Common myeloid progenitor, CD34-positive (primary cell): ENCODE measurements at regions not wholly inside any gene's neighbourhood (a gene's known extent, or its start where the extent isn't known, plus 50 kb on each side); places are given as distances from the start of the nearest gene placed in this dataset.

Source experiments
- CTCF ChIA-PET: fragments of 350-600 bp; sonication (Branson Sonifier 250); formaldehyde crosslinking; loops from one replicate; lab custom pipeline; 2021; ENCODE audit warnings: antibody characterized with exemption; lab: Charles Lee
- POLR2A ChIA-PET: fragments of 350-600 bp; sonication (Branson Sonifier 250); formaldehyde crosslinking; loops from one replicate; lab custom pipeline; 2021; ENCODE audit warnings: antibody characterized with exemption; lab: Charles Lee
- DNase-seq, 3 donors: peaks; one replicate each; pipeline versions ENCODE4 v3.0.0 to v3.0.0-alpha.2; 2013
- H3K27ac ChIP-seq, 2 experiments: 1 replicate in 1 of 2; 2 replicates in 1 of 2; pipeline ENCODE4 v1.7.0; 2013; ENCODE audit warnings: inconsistent platforms in 2 of 2, low read length in 2 of 2, mild to moderate bottlenecking in 2 of 2, low read depth in 1 of 2, moderate library complexity in 1 of 2; ENCODE audit not compliant: severe bottlenecking in 2 of 2, insufficient read depth in 1 of 2, poor library complexity in 1 of 2
- H3K27me3 ChIP-seq, 5 experiments: replicated peaks in 2 of 5; 1 replicate in 3 of 5; 2 replicates in 2 of 5; pipeline versions ENCODE4 v1.6.1 to v1.7.0; 2013; ENCODE audit warnings: low read length in 4 of 5, mild to moderate bottlenecking in 2 of 5, moderate library complexity in 2 of 5, inconsistent platforms in 1 of 5; ENCODE audit not compliant: insufficient read depth in 5 of 5, control insufficient read depth in 4 of 5
- H3K36me3 ChIP-seq, 4 experiments: 1 replicate in 2 of 4; 2 replicates in 2 of 4; pipeline versions ENCODE4 v1.6.1 to v1.7.0; 2013; ENCODE audit warnings: low read length in 3 of 4, control low read depth in 1 of 4, mild to moderate bottlenecking in 1 of 4; ENCODE audit not compliant: control insufficient read depth in 4 of 4, insufficient read depth in 4 of 4
- H3K4me1 ChIP-seq, 4 experiments: 1 replicate in 3 of 4; 2 replicates in 1 of 4; pipeline versions ENCODE4 v1.6.1 to v1.7.1; 2013; ENCODE audit warnings: low read length in 3 of 4, mild to moderate bottlenecking in 3 of 4, control low read depth in 1 of 4, inconsistent platforms in 1 of 4, moderate library complexity in 1 of 4; ENCODE audit not compliant: control insufficient read depth in 4 of 4, insufficient read depth in 4 of 4; ENCODE audit errors: control extremely low read depth in 1 of 4
- H3K4me3 ChIP-seq, 7 experiments: 1 replicate in 4 of 7; 2 replicates in 3 of 7; pipeline versions ENCODE4 v1.5.1 to v1.7.0; 2013; ENCODE audit warnings: mild to moderate bottlenecking in 7 of 7, low read length in 6 of 7, moderate library complexity in 6 of 7, inconsistent platforms in 2 of 7, low read depth in 2 of 7, control low read depth in 1 of 7; ENCODE audit not compliant: insufficient read depth in 4 of 7, control insufficient read depth in 1 of 7; ENCODE audit errors: extremely low read depth in 1 of 7
- H3K9me3 ChIP-seq, 5 experiments: 1 replicate in 4 of 5; 2 replicates in 1 of 5; pipeline versions ENCODE4 v1.6.1 to v1.7.1; 2013; ENCODE audit warnings: low read length in 4 of 5, mild to moderate bottlenecking in 2 of 5, inconsistent platforms in 1 of 5, low read depth in 1 of 5, moderate library complexity in 1 of 5; ENCODE audit not compliant: control insufficient read depth in 4 of 5, insufficient read depth in 2 of 5; ENCODE audit errors: control extremely low read depth in 1 of 5
- WGBS: methylation state at CpG from one replicate; pipeline ENCODE4 v1.1.5; 2013; ENCODE audit not compliant: insufficient coverage; 5-methylcytosine and 5-hydroxymethylcytosine counted together

DNA sequence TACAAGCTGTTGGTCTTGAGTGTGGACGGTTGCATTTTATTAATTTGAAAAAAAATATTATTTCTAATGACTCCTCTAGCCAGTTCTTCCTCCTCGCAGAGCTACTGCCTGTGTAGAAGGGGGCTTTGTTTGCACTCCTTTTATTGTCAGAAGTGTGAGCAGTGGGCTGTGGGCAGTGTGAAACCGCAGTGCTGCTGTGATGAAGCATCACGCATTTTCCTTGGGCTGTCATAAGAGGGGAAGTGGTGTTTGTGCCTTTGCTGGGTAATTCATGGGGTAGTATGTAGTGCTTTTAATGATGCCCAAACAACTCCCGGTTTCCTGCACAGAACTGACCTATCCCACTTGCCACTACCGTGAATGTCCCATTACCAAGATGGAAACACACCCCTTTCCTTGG, 357.3 kb downstream of the ZNF536 start:
- Histone ChIP-seq H3K27ac (no peak overlapping the region), H3K4me3 (no peak overlapping the region), H3K27me3 (peaks cover 0 to 3% (median 0%) of the 10 kb centered on the region in 5 experiments), H3K36me3 (no peaks in the 10 kb centered on the region), H3K4me1 (peaks cover 0 to 3% (median 0%) of the 10 kb centered on the region in 4 experiments), H3K9me3 (no peaks in the 10 kb centered on the region)
- peak; percentile 6 to 68 (median 53) for DNase-seq
- ChIA-PET CTCF (no interaction called here), POLR2A (no interaction called here)
- 21% methylated on average over 2 of the region's 6 CpGs for WGBS

DNA sequence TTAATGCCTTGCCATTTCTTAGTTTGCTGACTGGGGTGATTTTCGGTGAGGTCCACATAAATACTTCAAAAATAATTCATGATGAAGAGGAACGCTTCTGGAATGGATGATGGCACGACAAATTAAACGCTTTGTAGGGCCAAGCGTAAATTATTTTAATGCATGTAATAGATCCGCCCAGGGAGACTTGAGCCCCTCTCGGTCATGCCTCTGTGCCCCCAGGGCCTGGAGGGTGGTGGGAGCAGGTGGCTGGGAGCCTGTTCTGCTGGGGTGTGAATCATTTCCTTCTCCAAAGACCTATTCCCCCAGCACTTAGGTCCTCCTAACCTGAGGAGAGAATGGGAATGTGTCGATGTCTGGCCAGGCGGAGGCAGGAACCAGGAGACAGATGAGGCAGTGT, 350.6 kb downstream of the ZNF536 start:
- Histone ChIP-seq H3K27me3 (peaks cover 0 to 2% (median 0%) of the 10 kb centered on the region in 5 experiments), H3K36me3 (no peaks in the 10 kb centered on the region), H3K27ac (no peak overlapping the region), H3K4me1 (peaks cover 3 to 13% (median 8%) of the 10 kb centered on the region in 4 experiments), H3K4me3 (no peak overlapping the region), H3K9me3 (no peaks in the 10 kb centered on the region)
- 96% methylated on average over 4 of the region's 9 CpGs for WGBS
- no peak for DNase-seq
- ChIA-PET POLR2A (no interaction called here), CTCF (interaction anchor here (1.3 kb wide), 1 partner anchor 40 kb away, joined by 5 read pairs; no protein-coding TSS in a partner anchor)

DNA sequence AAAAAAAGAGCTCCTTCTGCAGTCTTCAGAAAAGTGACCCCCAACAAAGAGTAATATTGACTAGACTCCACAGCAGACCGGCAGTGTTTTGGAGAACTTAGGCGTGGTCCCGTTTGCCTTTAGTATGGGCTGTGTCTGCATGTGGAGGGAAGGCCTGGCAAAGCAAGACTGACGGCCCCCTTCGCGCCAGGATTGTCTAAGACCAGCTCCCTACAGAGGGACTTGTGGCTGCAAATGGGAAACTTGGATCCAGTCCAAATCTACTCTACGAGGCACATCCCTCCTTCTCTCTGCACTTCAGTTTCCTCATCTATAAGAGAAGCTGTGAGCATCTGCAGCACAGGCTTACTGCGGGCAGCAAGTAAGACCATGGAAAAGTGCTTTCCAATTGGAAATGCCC, 350.0 kb downstream of the ZNF536 start:
- ChIA-PET POLR2A (no interaction called here), CTCF (interaction anchor here (0.8 to 1.7 kb wide), 3 partner anchors 17 to 1840 kb away, joined by 3 to 5 read pairs (median 3); no protein-coding TSS in a partner anchor)
- WGBS = 95% methylated on average over 7 of the region's 8 CpGs
- Histone ChIP-seq H3K9me3 (no peaks in the 10 kb centered on the region), H3K4me1 (peaks cover 3 to 13% (median 8%) of the 10 kb centered on the region in 4 experiments), H3K4me3 (no peak overlapping the region), H3K36me3 (no peaks in the 10 kb centered on the region), H3K27me3 (peaks cover 0 to 2% (median 0%) of the 10 kb centered on the region in 5 experiments), H3K27ac (no peak overlapping the region)
- DNase-seq = no peak

DNA sequence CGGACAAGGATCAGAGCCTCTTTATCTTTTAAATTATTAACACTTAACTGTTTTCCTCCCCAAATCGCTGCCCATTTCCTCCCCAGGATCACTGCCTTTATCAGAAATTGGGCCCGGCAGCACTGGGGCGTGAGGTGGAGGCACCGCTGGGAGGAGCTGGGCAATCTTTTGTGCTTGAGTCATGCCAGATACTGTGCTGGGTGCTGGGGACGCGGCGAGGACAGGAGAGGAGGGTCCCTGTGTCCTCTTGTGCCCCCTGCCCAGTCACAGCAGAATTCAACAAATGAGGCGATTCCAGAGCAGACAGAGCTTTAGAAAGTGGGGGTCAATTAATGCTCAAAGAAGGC, 347.8 kb downstream of the ZNF536 start:
- H3K4me1 ChIP-seq = peaks cover 3 to 13% (median 8%) of the 10 kb centered on the region in 4 experiments
- WGBS = 22% methylated on average over 9 of the region's 9 CpGs
- peaks cover 0 to 6% (median 0%) of the 10 kb centered on the region in 5 experiments for H3K27me3 ChIP-seq
- peak overlapping the region in 1 of 2 experiments; percentile 40 for H3K27ac ChIP-seq
- peak overlapping the region; percentile 54 to 95 (median 83) for H3K4me3 ChIP-seq
- CTCF ChIA-PET = interaction anchor here (1.2 kb wide), 1 partner anchor 36 kb away, joined by 5 read pairs; no protein-coding TSS in a partner anchor
- H3K36me3 ChIP-seq = no peaks in the 10 kb centered on the region
- DNase-seq = peak in 2 of 3 donors; percentile 22 to 36
- H3K9me3 ChIP-seq = no peaks in the 10 kb centered on the region
- POLR2A ChIA-PET = interaction anchor here (0.5 kb wide), 1 partner anchor 904 kb away, joined by 7 read pairs; no protein-coding TSS in a partner anchor

DNA sequence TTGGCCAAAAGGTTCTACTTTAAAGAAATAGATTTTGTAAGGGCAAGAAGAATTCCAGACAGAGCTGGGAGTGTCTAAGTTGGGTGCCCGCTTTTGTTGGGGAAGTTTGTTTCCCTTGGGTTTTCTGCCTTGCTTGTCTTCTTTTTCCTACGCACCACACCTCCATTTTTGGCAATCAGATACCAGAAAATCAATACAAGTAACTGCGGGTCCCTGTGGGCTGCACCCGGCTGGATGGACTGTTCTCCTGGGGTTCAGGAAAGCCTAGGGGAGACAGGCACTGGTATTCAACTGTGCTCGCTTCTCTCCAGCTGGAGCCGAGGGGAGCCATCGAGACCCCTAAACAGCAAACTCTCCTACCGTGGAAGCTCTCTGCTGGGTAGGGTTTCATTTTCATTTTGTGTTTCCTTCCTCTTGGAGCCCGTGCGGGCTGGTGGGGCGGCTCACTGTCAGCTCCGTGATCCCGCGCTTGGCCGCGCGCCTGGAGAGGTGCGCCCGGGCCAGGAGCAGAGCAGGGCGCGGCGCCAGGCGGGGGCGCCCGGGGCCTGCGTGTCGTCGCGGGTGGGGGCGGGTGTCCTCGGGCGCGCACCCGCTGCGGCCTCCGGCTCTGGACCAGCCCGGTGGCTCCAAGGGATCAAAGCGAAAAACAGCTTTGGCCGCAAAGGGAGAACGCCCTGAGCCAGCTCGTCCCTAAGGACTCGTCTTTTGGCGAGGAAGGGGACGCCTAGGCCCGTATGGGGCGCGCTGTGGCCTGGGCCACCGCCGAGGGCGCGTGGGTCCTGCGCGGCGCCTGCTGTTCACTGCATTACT, 347.2 kb downstream of the ZNF536 start:
- H3K4me3 ChIP-seq = peak overlapping the region; percentile 54 to 95 (median 83)
- H3K27me3 ChIP-seq = peaks cover 0 to 8% (median 0%) of the 10 kb centered on the region in 5 experiments
- POLR2A ChIA-PET = no interaction called here
- DNase-seq = peak; percentile 73 to 88 (median 82)
- H3K27ac ChIP-seq = peak overlapping the region in 1 of 2 experiments; percentile 63
- CTCF ChIA-PET = interaction anchor here (0.7 to 1.6 kb wide), 3 partner anchors 36 to 640 kb away, joined by 3 to 5 read pairs (median 5); no protein-coding TSS in a partner anchor
- no peaks in the 10 kb centered on the region for H3K9me3 ChIP-seq
- under 1% methylated on average over 49 of the region's 54 CpGs for WGBS
- no peaks in the 10 kb centered on the region for H3K36me3 ChIP-seq
- peaks cover 3 to 13% (median 8%) of the 10 kb centered on the region in 4 experiments for H3K4me1 ChIP-seq

DNA sequence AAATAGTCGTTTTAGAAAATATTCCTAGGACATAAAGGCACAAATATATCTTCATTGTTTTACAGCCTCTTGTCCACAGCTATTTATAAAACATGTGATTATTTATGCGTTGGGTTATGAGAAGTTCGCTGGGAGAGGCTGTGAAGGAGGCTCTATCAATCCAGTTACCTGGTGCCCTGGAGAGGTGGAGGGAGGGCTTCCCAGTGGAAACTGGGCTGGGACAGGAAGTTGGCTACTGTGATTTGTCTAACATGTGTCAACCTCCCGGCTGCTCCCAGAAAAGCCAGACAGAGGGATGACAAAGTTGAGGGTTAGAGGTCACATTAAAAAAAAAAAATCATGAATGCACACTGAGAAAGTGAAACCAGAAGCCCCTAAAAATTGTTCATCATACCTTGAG, 346.5 kb downstream of the ZNF536 start:
- 65% methylated on average over 3 of the region's 4 CpGs for WGBS
- DNase-seq = no peak
- Histone ChIP-seq H3K9me3 (no peaks in the 10 kb centered on the region), H3K27me3 (peaks cover 0 to 8% (median 0%) of the 10 kb centered on the region in 5 experiments), H3K4me3 (peak overlapping the region in 5 of 7 experiments; percentile 76 to 95 (median 84)), H3K4me1 (peaks cover 3 to 13% (median 8%) of the 10 kb centered on the region in 4 experiments), H3K36me3 (no peaks in the 10 kb centered on the region), H3K27ac (no peak overlapping the region)
- ChIA-PET POLR2A (no interaction called here), CTCF (interaction anchor here (1.0 to 1.6 kb wide), 3 partner anchors 35 to 640 kb away, joined by 3 to 5 read pairs (median 5); no protein-coding TSS in a partner anchor)
